HG03354 (cell line): ENCODE measurements at regions not wholly inside any gene's neighbourhood (a gene's known extent, or its start where the extent isn't known, plus 50 kb on each side); places are given as distances from the start of the nearest gene placed in this dataset.

Experiments
- ATAC-seq: cut with Tn5 transposase; IDR thresholded peaks from one replicate; pipeline ENCODE4 v1.9.1; 2021; ENCODE audit warnings: mild to moderate bottlenecking; ENCODE audit not compliant: unreplicated experiment, poor library complexity, severe bottlenecking

- ATAC-seq, result no peak
Measured at GRCh38 chr2:5839550-5839949, 147.4 kb downstream of the SOX11 start.

- ATAC-seq, result no peak
Measured at GRCh38 chr2:5841126-5841525, 148.9 kb downstream of the SOX11 start.

- no peak for ATAC-seq
Measured at GRCh38 chr2:5842326-5842725, 150.1 kb downstream of the SOX11 start.

- ATAC-seq, result no peak
Measured at GRCh38 chr2:5845798-5846330, 153.7 kb downstream of the SOX11 start.

GRCh38 chr2:5846881-5847280 is 154.7 kb downstream of the SOX11 start:
- ATAC-seq, result no peak

GRCh38 chr2:5849562-5849961 is 157.4 kb downstream of the SOX11 start:
- no peak for ATAC-seq

- ATAC-seq, result no peak
Measured at GRCh38 chr2:5851410-5851809, 159.2 kb downstream of the SOX11 start.

- ATAC-seq, result no peak
Measured at GRCh38 chr2:5854797-5855196, 162.6 kb downstream of the SOX11 start.

GRCh38 chr2:5867056-5867455 is 174.9 kb downstream of the SOX11 start:
- ATAC-seq, result no peak

GRCh38 chr2:5868931-5869330 is 176.7 kb downstream of the SOX11 start:
- no peak for ATAC-seq

GRCh38 chr2:5869936-5870335 is 177.8 kb downstream of the SOX11 start:
- no peak for ATAC-seq

- no peak for ATAC-seq
Measured at GRCh38 chr2:5877360-5877759, 185.2 kb downstream of the SOX11 start.

- no peak for ATAC-seq
Measured at GRCh38 chr2:5885451-5886173, 193.4 kb downstream of the SOX11 start.

GRCh38 chr2:5886462-5886861 is 194.3 kb downstream of the SOX11 start:
- ATAC-seq, result no peak

- no peak for ATAC-seq
Measured at GRCh38 chr2:5888126-5888525, 195.9 kb downstream of the SOX11 start.

- no peak for ATAC-seq
Measured at GRCh38 chr2:5889519-5889918, 197.3 kb downstream of the SOX11 start.

GRCh38 chr2:5894355-5894754 is 202.2 kb downstream of the SOX11 start:
- no peak for ATAC-seq

GRCh38 chr2:5895284-5895683 is 203.1 kb downstream of the SOX11 start:
- no peak for ATAC-seq

GRCh38 chr2:5897249-5897648 is 205.1 kb downstream of the SOX11 start:
- ATAC-seq, result no peak

- ATAC-seq, result no peak
Measured at GRCh38 chr2:5898667-5899066, 206.5 kb downstream of the SOX11 start.

- no peak for ATAC-seq
Measured at GRCh38 chr2:5905661-5906060, 213.5 kb downstream of the SOX11 start.

- no peak for ATAC-seq
Measured at GRCh38 chr2:5908071-5908470, 215.9 kb downstream of the SOX11 start.
